ENCODE measurements at regions not wholly inside any gene's neighbourhood (a gene's known extent, or its start where the extent isn't known, plus 50 kb on each side); places are given as distances from the start of the nearest gene placed in this dataset.
A peak's percentile ranks its signal among the peaks of the same experiment; 100 is the strongest.

DNA sequence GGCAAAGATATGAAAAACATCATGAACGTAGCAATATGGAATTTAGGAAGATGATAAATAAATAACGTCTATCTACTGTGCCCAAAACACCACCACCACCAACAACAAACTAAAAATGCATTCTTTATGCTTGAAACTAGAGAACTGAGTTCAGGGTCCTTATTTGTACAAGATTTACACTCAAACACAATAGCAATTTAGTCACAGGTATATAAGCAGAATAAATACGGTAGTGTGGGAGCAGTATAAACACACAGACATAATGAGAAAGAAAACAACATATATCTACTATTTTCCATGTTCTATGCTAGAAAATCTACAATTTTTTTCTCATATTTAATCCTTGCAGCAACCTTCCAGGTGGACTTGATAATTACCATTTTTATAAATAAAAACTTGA lies 64.3 kb downstream of the ARL4A start:
- WGBS, 2 donors (ENCODE audit: low coverage in 1 of 2), result 90 to 95% methylated on average over 3 of the region's 3 CpGs
- Histone ChIP-seq H3K4me1 (no peaks in the 10 kb centered on the region), H3K9me3 (no peaks in the 10 kb centered on the region), H3K27me3 (no peaks in the 10 kb centered on the region), H3K4me3 (no peak overlapping the region), H3K36me3 (no peaks in the 10 kb centered on the region), H3K27ac (no peak overlapping the region)
- ATAC-seq, result no peak
- TF ChIP-seq POLR2AphosphoS5 (IDR thresholded peaks at IDR 0.05) (no peak), POLR2A (IDR thresholded peaks at IDR 0.05) (no peak), EP300 (IDR thresholded peaks at IDR 0.05) (no peak)
- TF ChIP-seq, protein P1, sequence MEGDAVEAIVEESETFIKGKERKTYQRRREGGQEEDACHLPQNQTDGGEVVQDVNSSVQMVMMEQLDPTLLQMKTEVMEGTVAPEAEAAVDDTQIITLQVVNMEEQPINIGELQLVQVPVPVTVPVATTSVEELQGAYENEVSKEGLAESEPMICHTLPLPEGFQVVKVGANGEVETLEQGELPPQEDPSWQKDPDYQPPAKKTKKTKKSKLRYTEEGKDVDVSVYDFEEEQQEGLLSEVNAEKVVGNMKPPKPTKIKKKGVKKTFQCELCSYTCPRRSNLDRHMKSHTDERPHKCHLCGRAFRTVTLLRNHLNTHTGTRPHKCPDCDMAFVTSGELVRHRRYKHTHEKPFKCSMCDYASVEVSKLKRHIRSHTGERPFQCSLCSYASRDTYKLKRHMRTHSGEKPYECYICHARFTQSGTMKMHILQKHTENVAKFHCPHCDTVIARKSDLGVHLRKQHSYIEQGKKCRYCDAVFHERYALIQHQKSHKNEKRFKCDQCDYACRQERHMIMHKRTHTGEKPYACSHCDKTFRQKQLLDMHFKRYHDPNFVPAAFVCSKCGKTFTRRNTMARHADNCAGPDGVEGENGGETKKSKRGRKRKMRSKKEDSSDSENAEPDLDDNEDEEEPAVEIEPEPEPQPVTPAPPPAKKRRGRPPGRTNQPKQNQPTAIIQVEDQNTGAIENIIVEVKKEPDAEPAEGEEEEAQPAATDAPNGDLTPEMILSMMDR (IDR thresholded peaks at IDR 0.05), result no peak

DNA sequence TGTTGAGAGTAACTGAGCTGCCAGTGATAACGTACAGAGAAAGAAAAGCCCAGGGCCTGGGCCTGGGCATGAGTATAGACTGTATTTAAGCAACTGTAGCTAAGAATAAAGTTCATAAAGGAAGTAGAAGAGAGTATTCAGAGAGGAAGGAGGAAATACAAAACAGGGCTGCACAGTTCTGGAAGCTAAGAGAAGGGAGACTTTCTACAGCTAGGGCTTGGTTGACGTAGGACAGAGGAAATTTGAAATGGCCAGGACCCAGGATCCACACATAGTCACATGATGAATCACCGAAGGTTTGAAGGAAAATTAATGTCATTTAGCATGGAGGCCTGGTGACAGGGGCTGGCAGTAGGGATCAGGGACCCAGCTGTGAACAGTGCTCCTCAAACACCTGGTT lies 66.7 kb downstream of the ARL4A start:
- 73% methylated on average over 3 of the region's 3 CpGs; no CpG with 5 or more reads in 1 of the 2 donors for WGBS, 2 donors (ENCODE audit: low coverage in 1 of 2)
- Histone ChIP-seq H3K36me3 (no peaks in the 10 kb centered on the region), H3K4me3 (no peak overlapping the region), H3K27me3 (no peaks in the 10 kb centered on the region), H3K9me3 (no peaks in the 10 kb centered on the region), H3K4me1 (peaks cover 0 to 6% (median 0%) of the 10 kb centered on the region in 3 donors), H3K27ac (no peak overlapping the region)
- no peak for ATAC-seq
- TF ChIP-seq, protein P1 (IDR thresholded peaks at IDR 0.05), result no peak
- TF ChIP-seq POLR2AphosphoS5 (IDR thresholded peaks at IDR 0.05) (no peak), POLR2A (IDR thresholded peaks at IDR 0.05) (no peak), EP300 (IDR thresholded peaks at IDR 0.05) (no peak)

DNA sequence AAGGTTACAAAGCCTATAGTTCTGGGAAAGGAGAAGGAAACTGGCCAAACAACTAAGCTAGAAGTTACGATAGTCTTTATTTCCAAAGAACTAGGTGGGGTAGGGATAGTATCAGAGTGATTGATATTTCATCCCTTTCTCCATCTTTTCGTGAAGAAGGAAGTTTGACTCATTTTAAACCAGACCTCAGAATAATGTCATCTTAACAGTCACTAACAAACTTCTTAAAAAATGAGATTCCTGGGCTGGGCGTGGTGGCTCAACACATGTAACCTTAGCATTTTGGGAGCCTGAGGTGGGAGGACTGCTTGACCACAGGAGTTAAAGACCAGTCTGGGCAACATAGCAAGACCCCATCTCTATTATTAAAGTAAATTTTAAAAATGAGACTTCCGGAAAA lies 69.4 kb downstream of the ARL4A start:
- ATAC-seq, result no peak
- Histone ChIP-seq H3K36me3 (no peaks in the 10 kb centered on the region), H3K27ac (no peak overlapping the region), H3K27me3 (no peaks in the 10 kb centered on the region), H3K9me3 (no peaks in the 10 kb centered on the region), H3K4me1 (peaks cover 0 to 8% (median 0%) of the 10 kb centered on the region in 3 donors), H3K4me3 (no peak overlapping the region)
- TF ChIP-seq POLR2AphosphoS5 (IDR thresholded peaks at IDR 0.05) (no peak), POLR2A (IDR thresholded peaks at IDR 0.05) (no peak), EP300 (IDR thresholded peaks at IDR 0.05) (no peak)
- TF ChIP-seq, protein P1 (IDR thresholded peaks at IDR 0.05), result no peak
- WGBS, 2 donors (ENCODE audit: low coverage in 1 of 2), result 81 to 84% methylated on average over 4 of the region's 4 CpGs

DNA sequence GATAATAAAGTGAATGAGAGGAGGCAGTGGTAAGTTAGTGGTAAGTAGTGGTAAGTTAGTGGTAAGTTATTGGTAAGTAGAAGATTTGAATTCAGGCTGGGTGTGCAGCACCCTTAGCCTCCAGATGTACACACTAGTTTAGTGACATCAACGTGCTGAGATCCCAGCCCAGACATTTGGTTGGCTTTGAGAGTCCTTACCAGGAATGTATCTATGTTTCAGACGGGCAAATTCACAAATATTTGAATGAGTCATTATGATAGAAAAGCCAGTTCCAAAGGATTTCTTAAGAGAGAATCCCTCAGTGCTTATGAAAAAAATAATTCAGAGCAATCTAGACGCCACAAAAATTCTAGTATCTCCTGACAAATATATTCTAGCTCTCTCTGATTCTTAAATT lies 70.0 kb downstream of the ARL4A start:
- Histone ChIP-seq H3K4me3 (no peak overlapping the region), H3K4me1 (peaks cover 0 to 8% (median 0%) of the 10 kb centered on the region in 3 donors), H3K36me3 (no peaks in the 10 kb centered on the region), H3K27me3 (no peaks in the 10 kb centered on the region), H3K27ac (peak overlapping the region in 1 of 4 donors; percentile 3), H3K9me3 (no peaks in the 10 kb centered on the region)
- ATAC-seq, result peak; percentile 74
- 20 to 22% methylated on average over 3 of the region's 3 CpGs for WGBS, 2 donors (ENCODE audit: low coverage in 1 of 2)
- TF ChIP-seq EP300 (IDR thresholded peaks at IDR 0.05) (no peak), POLR2AphosphoS5 (IDR thresholded peaks at IDR 0.05) (no peak), POLR2A (IDR thresholded peaks at IDR 0.05) (no peak)
- TF ChIP-seq, protein P1 (IDR thresholded peaks at IDR 0.05), result no peak

DNA sequence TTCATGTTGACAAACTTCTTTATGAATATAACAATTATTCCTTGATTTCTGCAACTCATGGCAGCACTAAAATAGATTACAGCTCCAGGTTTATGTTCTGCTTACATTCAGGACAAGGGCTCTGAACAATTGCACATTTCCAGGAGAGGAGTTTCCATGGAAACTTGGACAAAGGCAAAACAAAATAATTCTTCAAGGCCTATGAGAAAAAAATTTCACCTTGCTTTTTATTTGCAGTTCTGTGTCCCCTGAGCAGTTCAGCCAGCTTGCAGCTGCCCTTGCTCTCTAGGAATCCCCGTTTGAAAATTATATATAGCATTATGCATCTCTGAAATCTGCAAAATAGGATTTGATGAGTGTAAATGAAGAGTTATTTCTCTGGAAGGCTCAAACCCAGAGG lies 71.7 kb downstream of the ARL4A start:
- H3K36me3 ChIP-seq, result no peaks in the 10 kb centered on the region
- no peaks in the 10 kb centered on the region for H3K27me3 ChIP-seq
- no peak for ATAC-seq
- 29 to 31% methylated on average over 1 of the region's 1 CpG for WGBS, 2 donors (ENCODE audit: low coverage in 1 of 2)
- H3K9me3 ChIP-seq, result no peaks in the 10 kb centered on the region
- H3K4me1 ChIP-seq, result peaks cover 0 to 8% (median 0%) of the 10 kb centered on the region in 3 donors
- no peak overlapping the region for H3K4me3 ChIP-seq
- no peak overlapping the region for H3K27ac ChIP-seq
- TF ChIP-seq, protein P1 (IDR thresholded peaks at IDR 0.05), result no peak
- TF ChIP-seq EP300 (IDR thresholded peaks at IDR 0.05) (no peak), POLR2AphosphoS5 (IDR thresholded peaks at IDR 0.05) (no peak), POLR2A (IDR thresholded peaks at IDR 0.05) (no peak)
